Endothelial cell of umbilical vein (primary cell): ENCODE measurements at regions not wholly inside any gene's neighbourhood (a gene's known extent, or its start where the extent isn't known, plus 50 kb on each side); places are given as distances from the start of the nearest gene placed in this dataset.

Experiments
- BruUV-seq: library from RNA; stranded (reverse); fragments of 400-500 nt; replicated peaks from 2 replicates; lab custom pipeline; 2021; lab: Mats Ljungman, UMichigan
- CTCF ChIA-PET: fragments of 300-600, 350-600 bp; sonication (Branson Sonifier 250); formaldehyde crosslinking; loops from one replicate; lab custom pipeline; 2021; ENCODE audit warnings: antibody characterized with exemption, inconsistent platforms; lab: Charles Lee
- POLR2A ChIA-PET: fragments of 300-600, 350-600 bp; sonication (Branson Sonifier 250); formaldehyde crosslinking; loops from one replicate; lab custom pipeline; 2021; ENCODE audit warnings: antibody characterized with exemption, inconsistent platforms; lab: Charles Lee
- DNase-seq: peaks from one replicate; pipeline ENCODE4 v3.0.0-alpha.2; 2011; ENCODE audit warnings: low read depth, low spot score
- FAIRE-seq: peaks from 2 replicates; lab custom pipeline; 2011; peaks lifted over from hg19 to GRCh38; lab: Jason Lieb, UNC
- H2AFZ ChIP-seq: 2 replicates; pipeline ENCODE4 v1.6.0; 2012; ENCODE audit warnings: low read depth, low read length, control low read depth, inconsistent platforms
- H3K27ac ChIP-seq: 2 replicates; pipeline ENCODE4 v1.5.1; 2011; ENCODE audit warnings: low read depth, mild to moderate bottlenecking, control low read depth, low read length, moderate library complexity; ENCODE audit not compliant: insufficient read depth
- H3K27me3 ChIP-seq, 2 experiments: 2 replicates each; pipeline versions ENCODE4 v1.6.0 to v1.6.1; 2011; ENCODE audit warnings: low read length in 2 of 2, mixed read lengths in 1 of 2; ENCODE audit not compliant: control insufficient read depth in 2 of 2, insufficient read depth in 2 of 2
- H3K36me3 ChIP-seq, 2 experiments: 2 replicates in 1 of 2; 3 replicates in 1 of 2; pipeline ENCODE4 v1.5.1; 2011; ENCODE audit warnings: low read length in 2 of 2, mild to moderate bottlenecking in 1 of 2, moderate library complexity in 1 of 2; ENCODE audit not compliant: control insufficient read depth in 2 of 2, insufficient read depth in 2 of 2; ENCODE audit errors: extremely low read depth in 1 of 2
- H3K4me1 ChIP-seq: 3 replicates; pipeline ENCODE4 v1.5.1; 2011; ENCODE audit warnings: mild to moderate bottlenecking, low read length; ENCODE audit not compliant: control insufficient read depth, insufficient read depth; ENCODE audit errors: extremely low read depth
- H3K4me2 ChIP-seq: 2 replicates; pipeline ENCODE4 v1.6.1; 2011; ENCODE audit warnings: low read length, control low read depth, mixed read lengths; ENCODE audit not compliant: insufficient read depth
- H3K4me3 ChIP-seq, 3 experiments: fragments of 200-600 bp in 1 of 3; sonication (generic), shearing (Covaris generic) in 1 of 3; replicated peaks in 1 of 3; 2 replicates each; pipeline ENCODE4 v1.5.1; 2011 to 2016; ENCODE audit warnings: control low read depth in 3 of 3, low read length in 3 of 3, mild to moderate bottlenecking in 2 of 3, inconsistent platforms in 1 of 3, low read depth in 1 of 3, moderate library complexity in 1 of 3; ENCODE audit not compliant: insufficient read depth in 1 of 3
- H3K79me2 ChIP-seq: 2 replicates; pipeline ENCODE4 v1.6.0; 2012; ENCODE audit warnings: low read length, inconsistent platforms; ENCODE audit not compliant: control insufficient read depth, insufficient read depth
- H3K9ac ChIP-seq: replicated peaks from 2 replicates; pipeline ENCODE3; 2011; ENCODE audit warnings: low read length, control low read depth; ENCODE audit not compliant: insufficient read depth; ENCODE audit errors: extremely low read depth
- H3K9me1 ChIP-seq: replicated peaks from 3 replicates; pipeline ENCODE4 v1.6.0; 2011; ENCODE audit warnings: mild to moderate bottlenecking, low read length; ENCODE audit not compliant: control insufficient read depth, insufficient read depth; ENCODE audit errors: extremely low read depth
- H3K9me3 ChIP-seq: replicated peaks from 2 replicates; pipeline ENCODE4 v1.5.1; 2012; ENCODE audit warnings: low read length, inconsistent platforms; ENCODE audit not compliant: control insufficient read depth, insufficient read depth
- H4K20me1 ChIP-seq: replicated peaks from 2 replicates; pipeline ENCODE3; 2011; ENCODE audit warnings: mild to moderate bottlenecking, low read length; ENCODE audit not compliant: control insufficient read depth, insufficient read depth; ENCODE audit errors: extremely low read depth
- EZH2 ChIP-seq: IDR thresholded peaks from 2 replicates; pipeline ENCODE4 v1.6.1; 2012; ENCODE audit warnings: borderline replicate concordance, low read depth, mild to moderate bottlenecking, moderate library complexity, low read length, inconsistent platforms; ENCODE audit not compliant: severe bottlenecking
- POLR2AphosphoS5 ChIP-seq: IDR thresholded peaks from 2 replicates; pipeline ENCODE4 v1.6.1; 2012; ENCODE audit warnings: low read depth, mild to moderate bottlenecking, control low read depth, low read length, moderate library complexity; ENCODE audit not compliant: insufficient read depth
- dilution Hi-C: fragments of 300-500 bp; cut with MboI; formaldehyde crosslinking; loops from one replicate; pipeline ENCODE4 v1.15.0; 2019; ENCODE audit warnings: low sequenced_read_pairs; ENCODE audit not compliant: extremely low pct_ligation_motif_present
- intact Hi-C: fragments of 100-400 bp; cut with micrococcal nuclease; formaldehyde crosslinking; loops from one replicate; pipeline ENCODE4 v1.10.0; 2022

DNA sequence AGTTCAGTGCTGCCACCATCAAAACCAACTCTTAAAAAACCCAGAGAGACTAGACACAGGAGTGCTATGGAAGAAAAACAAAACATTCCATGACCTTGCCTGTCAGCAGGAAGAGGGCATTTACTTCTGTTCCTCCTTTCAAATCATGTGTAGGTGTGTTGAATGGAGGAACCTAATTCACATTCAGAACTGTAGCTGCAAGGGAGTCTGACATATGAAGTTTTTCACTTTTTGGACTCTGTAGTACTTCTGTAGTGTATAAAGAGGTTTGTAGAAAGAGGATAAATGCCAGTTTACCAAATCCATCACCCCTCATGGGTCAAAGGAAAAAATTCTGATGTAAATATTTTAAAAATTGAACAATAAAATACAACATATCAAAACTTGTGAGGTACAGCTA lies 51.1 kb upstream of the SYPL1 start:
- Histone ChIP-seq H3K9me3 (no peaks in the 10 kb centered on the region), H3K36me3 (no peaks in the 10 kb centered on the region), H3K4me2 (no peak overlapping the region), H3K4me3 (no peak overlapping the region), H3K27me3 (peaks cover 2 to 6% of the 10 kb centered on the region in 2 experiments), H3K79me2 (no peaks in the 10 kb centered on the region), H3K9me1 (no peaks in the 10 kb centered on the region), H3K9ac (no peak overlapping the region), H3K4me1 (no peaks in the 10 kb centered on the region), H3K27ac (no peak overlapping the region), H4K20me1 (no peaks in the 10 kb centered on the region), H2AFZ (no peak overlapping the region)
- dilution Hi-C loops (loop anchor here (25.0 kb wide), 1 partner anchor 101 kb away; no protein-coding TSS in a partner anchor), intact Hi-C loops (no loop called here)
- ChIA-PET POLR2A (no interaction called here), CTCF (no interaction called here)
- DNase-seq (no peak), FAIRE-seq (no peak)
- no TSS peak for BruUV-seq
- no peak for TF ChIP-seq EZH2
- TF ChIP-seq POLR2AphosphoS5, result no peak
